ENCODE measurements at regions not wholly inside any gene's neighbourhood (a gene's known extent, or its start where the extent isn't known, plus 50 kb on each side); places are given as distances from the start of the nearest gene placed in this dataset.

DNA sequence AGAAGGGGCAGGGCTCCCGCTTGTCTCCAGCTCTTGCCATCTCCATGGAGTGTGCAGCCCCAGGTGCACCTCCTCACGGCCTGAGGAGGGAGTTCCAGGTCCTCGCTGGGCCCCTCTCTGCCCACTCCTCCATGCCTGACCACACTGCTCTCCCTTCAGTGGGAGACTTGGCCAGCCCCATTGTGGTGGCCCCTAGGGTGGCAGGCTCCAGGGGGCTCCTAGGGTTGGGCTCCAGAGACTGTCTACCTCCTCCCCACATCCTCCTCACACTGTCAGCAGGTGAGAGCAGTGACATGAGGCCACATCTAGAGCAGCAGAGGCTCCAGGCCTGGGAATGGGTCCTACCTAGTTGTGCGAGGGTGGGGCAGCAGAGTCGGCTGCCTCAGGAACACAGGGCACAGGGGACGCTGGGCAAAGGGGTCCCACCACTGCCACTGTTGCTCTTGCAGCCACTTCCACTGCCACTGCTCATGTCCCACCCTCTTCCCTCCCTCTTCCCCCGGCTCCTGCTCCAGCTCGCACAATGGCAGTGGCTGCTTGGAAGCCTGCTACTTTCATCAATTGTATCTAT is 514.8 kb downstream of the MRPL39 start:
- TF ChIP-seq CTCF (IDR thresholded peaks at IDR 0.05) = no peak
- no peak for TF ChIP-seq EP300 (IDR thresholded peaks at IDR 0.05)
- TF ChIP-seq POLR2A (IDR thresholded peaks at IDR 0.05) = no peak
